Right lobe of liver (tissue), 6 donors: ENCODE measurements at regions not wholly inside any gene's neighbourhood (a gene's known extent, or its start where the extent isn't known, plus 50 kb on each side); places are given as distances from the start of the nearest gene placed in this dataset.

Source experiments
- ATAC-seq, 4 donors: fragments of 200-7000 bp; cut with Tn5 transposase; one replicate each; pipeline ENCODE4 v1.9.1; 2020; ENCODE audit warnings: mild to moderate bottlenecking in 4 of 4, moderate library complexity in 4 of 4
- DNase-seq, 3 donors: peaks; one replicate each; pipeline ENCODE4 v3.0.0-alpha.2; 2020
- H3K27ac ChIP-seq, 3 donors: fragments of 200-600 bp; one replicate each; pipeline ENCODE4 v1.8.0; 2022
- H3K27me3 ChIP-seq, 2 donors: fragments of 200-600 bp; one replicate each; pipeline ENCODE4 v1.8.0; 2022
- H3K36me3 ChIP-seq, 4 donors: fragments of 200-600 bp; sonication (generic) in 1 of 4; one replicate each; pipeline versions ENCODE4 v1.5.1 to v1.8.0; 2017 to 2022; ENCODE audit warnings: control low read depth in 1 of 4
- H3K4me1 ChIP-seq, 4 donors: fragments of 200-600 bp; sonication (generic) in 1 of 4; one replicate each; pipeline versions ENCODE4 v1.5.1 to v1.8.0; 2017 to 2022; ENCODE audit warnings: control low read depth in 1 of 4
- H3K4me3 ChIP-seq, 3 donors: fragments of 200-600 bp; one replicate each; pipeline ENCODE4 v1.8.0; 2022
- H3K9me3 ChIP-seq, 4 donors: fragments of 200-600 bp; sonication (generic) in 1 of 4; one replicate each; pipeline versions ENCODE4 v1.5.1 to v1.8.0; 2017 to 2022; ENCODE audit warnings: control low read depth in 1 of 4
- CTCF ChIP-seq, 4 donors: fragments of 200-600 bp in 3 of 4; fragments of 450-650 bp in 1 of 4; IDR thresholded peaks; one replicate each; pipeline versions ENCODE4 v1.5.1 to v1.8.0; 2016 to 2022; ENCODE audit warnings: antibody characterized with exemption in 4 of 4, mild to moderate bottlenecking in 2 of 4
- POLR2A ChIP-seq: fragments of 450-650 bp; IDR thresholded peaks from one replicate; pipeline ENCODE4 v1.6.1; 2017; ENCODE audit warnings: antibody characterized with exemption, mild to moderate bottlenecking
- WGBS: methylation state at CpG from one replicate; pipeline ENCODE4 v1.1.6; 2018; ENCODE audit warnings: low coverage, low lambda C conversion rate; ENCODE audit not compliant: insufficient coverage; ENCODE audit errors: missing lambda C conversion rate; 5-methylcytosine and 5-hydroxymethylcytosine counted together
- intact Hi-C, 2 donors: fragments of 100-400 bp; cut with DNase I; formaldehyde crosslinking; loops; one replicate each; pipeline versions ENCODE4 v1.11.2 to v1.14.1; 2022
- donor health status: DM: no; HTN: yes; CAD: no.
- donor health status: DM: no; HTN: no; CAD: no.
- donor health status: DM: no; HTN: no; CAD: no.
- donor health status: DM: no; HTN: yes; CAD: no.
- donor health status: DM: no; HTN: yes; CAD: no.

DNA sequence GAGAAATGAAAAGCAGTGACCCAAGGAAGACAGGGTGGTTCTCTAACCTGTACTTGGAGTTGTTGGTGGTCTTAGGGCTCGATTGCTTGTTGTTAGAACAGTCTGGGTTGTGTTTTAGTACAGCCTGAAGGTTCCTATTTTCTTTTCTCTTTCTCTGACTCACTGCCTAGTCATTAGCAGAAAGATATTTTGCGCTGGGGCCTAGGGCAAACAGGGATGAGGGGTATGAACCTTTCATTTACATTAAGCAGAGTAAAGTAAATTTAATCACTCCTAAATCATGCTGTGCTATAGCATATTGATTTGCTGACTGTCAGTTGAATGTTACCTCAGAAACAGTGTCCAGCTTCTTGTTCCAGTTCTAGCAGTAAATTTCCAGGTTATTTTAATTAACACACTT lies 197.2 kb downstream of the RWDD3 start:
- intact Hi-C loops: no loop called here
- TF ChIP-seq CTCF (IDR thresholded peaks at IDR 0.05) (no peak), POLR2A (no peak)
- DNase-seq (no peak), ATAC-seq (no peak)
- Histone ChIP-seq H3K36me3 (no peaks in the 10 kb centered on the region), H3K27me3 (no peaks in the 10 kb centered on the region), H3K4me3 (no peak overlapping the region), H3K27ac (no peak overlapping the region), H3K4me1 (no peaks in the 10 kb centered on the region), H3K9me3 (no peaks in the 10 kb centered on the region)
- WGBS: 47% methylated on average over 2 of the region's 2 CpGs

DNA sequence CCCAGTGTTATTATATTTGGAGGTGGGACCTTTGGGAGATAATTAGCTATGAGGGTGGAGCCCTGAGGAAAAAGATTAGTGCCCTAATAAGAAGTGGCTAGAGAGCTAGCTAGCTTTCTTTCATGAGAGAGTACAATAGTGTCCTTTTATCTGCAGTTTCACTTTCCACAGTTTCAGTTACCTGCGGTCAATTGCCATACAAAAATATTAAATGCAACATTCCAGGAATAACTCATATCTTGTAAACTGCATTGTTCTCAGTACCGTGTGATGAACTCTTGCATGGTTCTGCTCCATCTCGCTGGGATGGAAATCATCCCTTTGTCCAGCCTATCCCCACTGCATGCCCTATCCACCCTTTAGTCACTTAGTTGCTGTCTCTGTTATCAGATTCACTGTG lies 201.6 kb downstream of the RWDD3 start:
- no peaks in the 10 kb centered on the region for H3K36me3 ChIP-seq
- H3K9me3 ChIP-seq: no peaks in the 10 kb centered on the region
- H3K27me3 ChIP-seq: no peaks in the 10 kb centered on the region
- ATAC-seq (no peak), DNase-seq (no peak)
- no peak for TF ChIP-seq CTCF (IDR thresholded peaks at IDR 0.05)
- no peak for TF ChIP-seq POLR2A
- 71% methylated on average over 3 of the region's 3 CpGs for WGBS
- no peak overlapping the region for H3K4me3 ChIP-seq
- no peaks in the 10 kb centered on the region for H3K4me1 ChIP-seq
- no peak overlapping the region for H3K27ac ChIP-seq
- intact Hi-C loops: no loop called here

DNA sequence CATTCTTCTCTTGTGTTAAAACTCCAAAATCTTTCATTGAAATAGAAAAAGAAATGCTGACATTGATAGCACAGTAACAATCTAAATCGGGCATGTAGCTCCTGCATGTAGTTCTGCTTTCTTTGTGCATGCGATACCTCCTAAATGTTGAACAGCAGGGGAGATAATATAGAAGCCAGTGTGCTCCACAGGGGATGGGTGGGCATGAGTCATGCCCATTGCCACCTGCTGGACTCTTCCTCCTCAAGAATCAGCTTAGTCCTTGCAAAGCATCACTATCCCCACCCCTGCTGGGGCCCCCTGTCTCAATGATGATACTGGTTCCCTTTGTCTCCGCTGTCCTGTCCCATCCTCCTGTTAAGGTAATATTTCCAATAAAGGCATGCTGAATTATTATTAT lies 203.0 kb downstream of the RWDD3 start:
- Histone ChIP-seq H3K27me3 (no peaks in the 10 kb centered on the region), H3K27ac (no peak overlapping the region), H3K4me3 (no peak overlapping the region), H3K36me3 (no peaks in the 10 kb centered on the region), H3K4me1 (no peaks in the 10 kb centered on the region), H3K9me3 (no peaks in the 10 kb centered on the region)
- no peak for DNase-seq
- 45% methylated on average over 3 of the region's 3 CpGs for WGBS
- no peak for ATAC-seq
- TF ChIP-seq CTCF (IDR thresholded peaks at IDR 0.05) (no peak), POLR2A (no peak)
- intact Hi-C loops: no loop called here

GRCh38 chr1:95437781-95438180 lies 203.8 kb downstream of the RWDD3 start:
- no peak for ATAC-seq
- TF ChIP-seq CTCF (IDR thresholded peaks at IDR 0.05) (no peak), POLR2A (no peak)
- Histone ChIP-seq H3K27me3 (no peaks in the 10 kb centered on the region), H3K9me3 (no peaks in the 10 kb centered on the region), H3K36me3 (no peaks in the 10 kb centered on the region), H3K4me3 (no peak overlapping the region), H3K27ac (no peak overlapping the region), H3K4me1 (no peaks in the 10 kb centered on the region)
- DNase-seq: no peak
- intact Hi-C loops: no loop called here
- WGBS: 20% methylated on average over 6 of the region's 6 CpGs

DNA sequence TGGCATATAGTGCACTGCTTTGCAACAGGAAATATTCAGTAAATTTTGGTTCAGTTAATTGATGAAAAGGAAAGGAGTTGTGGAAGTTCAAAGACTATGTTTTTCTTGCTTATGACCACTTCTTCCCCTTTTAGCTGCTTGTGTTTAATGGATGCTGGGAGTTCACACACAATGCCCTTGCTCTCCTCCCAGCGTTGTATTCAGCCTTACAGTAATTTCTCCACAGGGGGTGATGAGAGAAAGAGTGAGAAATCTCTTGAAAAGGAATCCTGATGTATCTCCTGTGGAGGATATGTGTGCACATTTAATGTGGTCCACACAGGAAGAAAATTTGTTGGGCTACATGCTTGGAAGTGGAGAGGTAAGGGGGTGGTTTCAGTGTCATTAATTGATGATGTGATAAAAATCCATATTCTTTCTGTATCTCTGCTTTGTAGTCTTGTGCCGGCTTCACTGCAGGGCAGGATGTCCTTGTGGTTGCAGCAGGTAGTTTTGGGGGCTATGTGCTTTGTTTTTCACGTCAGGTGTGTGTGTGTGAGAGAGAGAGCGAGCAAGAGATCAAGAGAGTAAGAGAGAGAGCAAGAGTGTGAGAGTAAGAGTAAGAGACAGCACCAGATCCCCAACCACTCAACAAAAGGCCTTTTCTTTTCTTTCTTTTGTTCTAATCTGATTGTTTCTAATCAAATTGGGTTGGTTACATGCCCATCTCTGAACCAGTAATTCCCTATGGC lies 204.4 kb downstream of the RWDD3 start:
- no peak for ATAC-seq

More for the DNA sequence above, 204.4 kb downstream of the RWDD3 start:
- TF ChIP-seq CTCF (IDR thresholded peaks at IDR 0.05): no peak
- no peak for TF ChIP-seq POLR2A
- H3K27me3 ChIP-seq: no peaks in the 10 kb centered on the region
- intact Hi-C loops: no loop called here
- no peaks in the 10 kb centered on the region for H3K9me3 ChIP-seq
- H3K4me1 ChIP-seq: no peaks in the 10 kb centered on the region
- no peaks in the 10 kb centered on the region for H3K36me3 ChIP-seq
- WGBS: 20% methylated on average over 4 of the region's 4 CpGs
- DNase-seq: no peak
- no peak overlapping the region for H3K4me3 ChIP-seq
- H3K27ac ChIP-seq: no peak overlapping the region
